Left lung (tissue), 4 donors: ENCODE measurements at regions not wholly inside any gene's neighbourhood (a gene's known extent, or its start where the extent isn't known, plus 50 kb on each side); places are given as distances from the start of the nearest gene placed in this dataset.

Experiments
- ATAC-seq: fragments of 200-7000 bp; cut with Tn5 transposase; one replicate; pipeline ENCODE4 v1.9.1; 2020; ENCODE audit warnings: moderate library complexity
- DNase-seq, 4 donors: peaks; one replicate each; pipeline ENCODE4 v3.0.0-alpha.2; 2013 to 2020
- H3K27ac ChIP-seq, 2 donors: fragments of 200-600 bp; sonication (generic) in 1 of 2; one replicate each; pipeline versions ENCODE4 v1.5.0 to v1.8.0; 2020 to 2021
- H3K27me3 ChIP-seq, 2 donors: fragments of 200-600 bp; sonication (generic) in 1 of 2; one replicate each; pipeline versions ENCODE4 v1.5.0 to v1.8.0; 2020 to 2021
- H3K36me3 ChIP-seq, 2 donors: fragments of 200-600 bp; sonication (generic) in 1 of 2; one replicate each; pipeline versions ENCODE4 v1.5.0 to v1.8.0; 2020 to 2021
- H3K4me1 ChIP-seq, 2 donors: fragments of 200-600 bp; one replicate each; pipeline ENCODE4 v1.8.0; 2021
- H3K4me3 ChIP-seq, 2 donors: fragments of 200-600 bp; sonication (generic) in 1 of 2; one replicate each; pipeline versions ENCODE4 v1.5.0 to v1.8.0; 2020 to 2021; ENCODE audit warnings: mild to moderate bottlenecking in 1 of 2
- H3K9me3 ChIP-seq, 2 donors: fragments of 200-600 bp; sonication (generic) in 1 of 2; one replicate each; pipeline versions ENCODE4 v1.5.0 to v1.8.0; 2020 to 2021
- intact Hi-C, 2 donors: fragments of 100-400 bp; cut with DNase I; formaldehyde crosslinking; loops; one replicate each; pipeline versions ENCODE4 v1.11.2 to v1.14.2; 2022
- TF ChIP-seq, protein P1 (sequence below), 2 donors: fragments of 200-600 bp; sonication (generic) in 1 of 2; IDR thresholded peaks; one replicate each; pipeline versions ENCODE4 v1.5.0 to v1.8.0; 2021; ENCODE audit warnings: antibody characterized with exemption in 2 of 2
- donor health status: DM: no; HTN: yes; CAD: no.
- donor health status: DM: no; HTN: no; CAD: no.

DNA sequence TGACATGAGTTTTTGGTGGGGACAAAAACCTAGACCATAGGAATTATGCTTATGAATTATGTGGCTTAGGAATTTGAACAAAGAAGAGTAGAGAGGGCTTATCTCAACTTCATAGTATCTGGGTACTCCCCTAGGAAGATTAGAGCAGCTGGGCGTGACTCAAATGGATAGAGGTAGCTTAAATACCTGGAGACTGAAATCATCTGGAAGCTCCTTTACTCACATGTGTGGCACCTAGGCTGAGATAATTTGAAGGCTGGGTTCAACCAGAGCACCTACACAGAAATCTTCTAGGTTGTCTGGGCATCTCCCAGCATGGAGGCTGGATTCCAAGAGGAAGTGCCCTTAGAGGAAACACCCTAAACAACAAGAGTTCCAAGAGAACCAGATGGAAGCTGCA lies 393.9 kb downstream of the ADAMTS20 start:
- Histone ChIP-seq H3K9me3 (no peaks in the 10 kb centered on the region), H3K4me3 (no peak overlapping the region), H3K27ac (no peak overlapping the region), H3K36me3 (no peaks in the 10 kb centered on the region), H3K4me1 (no peaks in the 10 kb centered on the region), H3K27me3 (no peaks in the 10 kb centered on the region)
- ATAC-seq: no peak
- no peak for DNase-seq
- TF ChIP-seq, protein P1, sequence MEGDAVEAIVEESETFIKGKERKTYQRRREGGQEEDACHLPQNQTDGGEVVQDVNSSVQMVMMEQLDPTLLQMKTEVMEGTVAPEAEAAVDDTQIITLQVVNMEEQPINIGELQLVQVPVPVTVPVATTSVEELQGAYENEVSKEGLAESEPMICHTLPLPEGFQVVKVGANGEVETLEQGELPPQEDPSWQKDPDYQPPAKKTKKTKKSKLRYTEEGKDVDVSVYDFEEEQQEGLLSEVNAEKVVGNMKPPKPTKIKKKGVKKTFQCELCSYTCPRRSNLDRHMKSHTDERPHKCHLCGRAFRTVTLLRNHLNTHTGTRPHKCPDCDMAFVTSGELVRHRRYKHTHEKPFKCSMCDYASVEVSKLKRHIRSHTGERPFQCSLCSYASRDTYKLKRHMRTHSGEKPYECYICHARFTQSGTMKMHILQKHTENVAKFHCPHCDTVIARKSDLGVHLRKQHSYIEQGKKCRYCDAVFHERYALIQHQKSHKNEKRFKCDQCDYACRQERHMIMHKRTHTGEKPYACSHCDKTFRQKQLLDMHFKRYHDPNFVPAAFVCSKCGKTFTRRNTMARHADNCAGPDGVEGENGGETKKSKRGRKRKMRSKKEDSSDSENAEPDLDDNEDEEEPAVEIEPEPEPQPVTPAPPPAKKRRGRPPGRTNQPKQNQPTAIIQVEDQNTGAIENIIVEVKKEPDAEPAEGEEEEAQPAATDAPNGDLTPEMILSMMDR (IDR thresholded peaks at IDR 0.05): no peak
- intact Hi-C loops: no loop called here

DNA sequence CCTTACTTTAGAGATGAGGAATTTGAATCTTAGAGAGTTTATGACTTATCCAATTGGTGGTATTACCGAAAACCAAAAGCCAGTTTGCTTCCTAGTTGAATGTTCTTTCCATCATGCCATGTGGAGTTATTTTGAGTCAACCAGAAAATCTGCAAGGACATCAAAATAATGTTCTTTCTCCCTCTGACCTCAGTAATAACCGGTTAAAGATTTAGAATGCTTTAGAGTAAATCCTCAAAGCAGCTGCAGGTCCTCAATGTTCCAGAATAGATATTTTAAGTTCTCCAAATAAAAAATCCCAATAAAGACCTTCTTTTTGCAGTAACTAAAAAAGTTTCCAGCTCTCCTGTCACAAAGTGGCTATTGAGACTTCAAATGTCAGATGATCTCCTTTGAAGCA lies 396.6 kb downstream of the ADAMTS20 start:
- H3K4me3 ChIP-seq: no peak overlapping the region
- no peak for DNase-seq
- no peak overlapping the region for H3K27ac ChIP-seq
- intact Hi-C loops: no loop called here
- no peak for ATAC-seq
- H3K9me3 ChIP-seq: no peaks in the 10 kb centered on the region
- H3K36me3 ChIP-seq: no peaks in the 10 kb centered on the region
- no peaks in the 10 kb centered on the region for H3K4me1 ChIP-seq
- TF ChIP-seq, protein P1 (IDR thresholded peaks at IDR 0.05): no peak
- no peaks in the 10 kb centered on the region for H3K27me3 ChIP-seq

DNA sequence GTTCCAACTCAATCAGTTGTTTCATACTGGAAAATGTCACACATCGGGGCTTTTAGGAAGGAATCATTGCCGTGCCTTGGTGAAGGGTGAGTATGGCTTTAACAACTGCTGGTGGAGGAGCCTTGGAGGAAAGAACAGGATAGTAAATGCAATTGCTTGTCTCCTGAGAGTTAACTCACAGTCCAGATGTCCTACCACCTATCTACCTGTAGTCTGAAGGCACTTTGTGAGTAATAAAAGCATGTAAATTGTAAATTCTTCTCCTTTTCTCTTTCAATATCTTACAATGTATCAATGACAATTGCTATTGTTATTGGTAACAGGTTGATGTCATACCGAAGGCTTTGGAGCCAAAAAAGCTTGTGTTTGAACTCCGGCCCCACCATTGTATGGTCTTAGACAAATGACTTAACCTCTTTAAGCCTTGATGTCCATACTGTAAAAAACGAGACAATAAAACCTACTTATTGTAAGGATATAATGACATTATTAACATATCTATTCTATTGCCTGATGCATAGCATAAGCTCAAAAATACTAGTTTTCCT lies 397.4 kb downstream of the ADAMTS20 start:
- intact Hi-C loops: no loop called here
- Histone ChIP-seq H3K36me3 (no peaks in the 10 kb centered on the region), H3K27ac (no peak overlapping the region), H3K9me3 (no peaks in the 10 kb centered on the region), H3K4me3 (no peak overlapping the region), H3K4me1 (no peaks in the 10 kb centered on the region), H3K27me3 (no peaks in the 10 kb centered on the region)
- TF ChIP-seq, protein P1 (IDR thresholded peaks at IDR 0.05): no peak
- no peak for DNase-seq
- ATAC-seq: no peak

DNA sequence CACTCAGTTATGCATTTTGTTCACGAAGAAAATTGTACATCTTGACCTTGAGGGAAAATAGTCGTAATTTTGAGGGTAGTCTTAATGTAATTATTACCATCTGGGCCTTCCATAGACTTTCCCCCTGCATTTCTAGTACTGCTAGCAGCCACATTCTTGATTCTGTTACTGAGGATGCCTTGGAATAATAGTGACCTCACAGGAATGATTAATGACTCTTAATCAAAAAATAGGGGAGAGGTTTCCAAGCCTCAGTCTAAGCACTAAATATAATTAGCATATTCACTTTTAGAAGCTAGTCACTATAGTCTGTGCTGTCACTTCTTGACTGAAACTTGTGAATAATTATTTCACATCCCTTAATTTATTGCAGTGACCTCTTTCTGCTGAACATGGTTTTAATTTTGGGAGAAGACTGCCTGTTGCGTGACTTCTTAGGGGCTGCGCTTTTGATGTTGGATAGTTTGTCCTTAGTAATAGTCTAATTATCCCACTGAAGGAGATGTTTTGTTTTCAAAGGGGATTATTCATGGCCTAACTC lies 400.5 kb downstream of the ADAMTS20 start:
- no peaks in the 10 kb centered on the region for H3K27me3 ChIP-seq
- TF ChIP-seq, protein P1 (IDR thresholded peaks at IDR 0.05): no peak
- no peaks in the 10 kb centered on the region for H3K36me3 ChIP-seq
- no peaks in the 10 kb centered on the region for H3K4me1 ChIP-seq
- intact Hi-C loops: no loop called here
- DNase-seq (no peak), ATAC-seq (no peak)
- no peak overlapping the region for H3K4me3 ChIP-seq
- no peaks in the 10 kb centered on the region for H3K9me3 ChIP-seq
- no peak overlapping the region for H3K27ac ChIP-seq

DNA sequence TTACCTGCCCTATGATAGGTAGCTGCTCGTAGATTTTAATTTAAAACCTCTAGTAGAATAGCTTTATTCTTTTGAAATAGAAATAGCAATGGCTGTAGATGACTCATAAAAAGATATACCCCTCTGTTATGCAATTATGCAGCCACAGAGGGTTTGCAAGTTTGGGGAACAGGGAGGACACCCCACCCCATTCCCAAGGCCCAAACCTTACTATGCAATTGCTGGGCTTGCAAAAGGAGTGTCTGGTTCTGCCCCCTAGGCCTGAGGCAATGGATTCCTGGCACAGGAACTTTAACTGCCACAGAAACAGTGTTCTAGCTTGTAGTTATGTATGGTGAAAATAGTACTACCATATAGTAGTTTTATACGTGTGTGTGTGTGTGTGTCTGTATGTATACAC lies 403.3 kb downstream of the ADAMTS20 start:
- ATAC-seq (no peak), DNase-seq (no peak)
- TF ChIP-seq, protein P1 (IDR thresholded peaks at IDR 0.05): no peak
- Histone ChIP-seq H3K27me3 (no peaks in the 10 kb centered on the region), H3K9me3 (no peaks in the 10 kb centered on the region), H3K4me3 (no peak overlapping the region), H3K36me3 (no peaks in the 10 kb centered on the region), H3K27ac (no peak overlapping the region), H3K4me1 (no peaks in the 10 kb centered on the region)
- intact Hi-C loops: no loop called here
